Left kidney (tissue), 1 donor: ENCODE measurements at regions not wholly inside any gene's neighbourhood (a gene's known extent, or its start where the extent isn't known, plus 50 kb on each side); places are given as distances from the start of the nearest gene placed in this dataset.

Experiments used
- DNase-seq: peaks from one replicate; pipeline ENCODE4 v3.0.0-alpha.2; 2013

DNA sequence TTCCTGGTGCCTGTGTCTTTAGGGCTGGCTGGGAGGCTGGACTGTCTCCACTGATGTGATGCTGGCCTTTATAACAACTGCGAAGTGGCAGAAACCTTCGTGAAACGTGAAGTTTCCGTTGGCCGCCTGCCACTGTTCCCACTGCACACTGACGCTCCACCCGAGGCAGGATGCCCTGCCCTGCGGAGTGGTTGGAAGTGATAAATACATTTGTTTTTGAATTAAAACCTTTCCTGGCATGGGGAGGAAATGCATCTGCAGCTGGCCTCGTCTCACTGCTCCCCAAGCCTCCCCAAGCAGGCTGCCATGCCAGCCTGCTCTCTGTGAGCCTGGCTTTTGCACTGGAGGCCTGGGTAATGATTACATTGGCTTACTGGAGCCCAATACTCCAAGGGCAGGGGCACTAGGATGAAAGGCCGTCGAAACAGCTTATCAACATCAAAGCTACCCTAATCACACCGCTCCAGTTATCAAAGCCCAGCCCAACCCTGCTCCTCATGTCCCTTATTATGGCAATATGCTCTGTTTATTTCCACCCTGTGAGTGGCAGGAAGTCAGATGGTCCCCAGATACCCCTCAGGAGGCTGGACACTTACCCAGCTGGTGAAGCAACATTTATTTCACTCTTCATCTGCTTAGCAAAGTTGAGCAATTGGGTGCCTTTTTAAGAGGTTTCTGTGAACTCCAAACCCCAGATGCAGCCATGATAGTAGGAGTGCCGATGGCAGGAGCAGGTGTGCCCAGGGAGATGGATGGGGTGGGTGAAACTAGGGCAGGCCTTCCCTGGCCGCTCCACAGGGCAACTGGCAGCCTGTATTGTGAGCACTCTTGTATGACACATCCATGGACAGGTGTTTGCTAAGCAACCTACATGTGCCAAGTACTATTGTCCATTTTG lies 97.4 kb upstream of the ITGA6 start:
- no peak for DNase-seq

DNA sequence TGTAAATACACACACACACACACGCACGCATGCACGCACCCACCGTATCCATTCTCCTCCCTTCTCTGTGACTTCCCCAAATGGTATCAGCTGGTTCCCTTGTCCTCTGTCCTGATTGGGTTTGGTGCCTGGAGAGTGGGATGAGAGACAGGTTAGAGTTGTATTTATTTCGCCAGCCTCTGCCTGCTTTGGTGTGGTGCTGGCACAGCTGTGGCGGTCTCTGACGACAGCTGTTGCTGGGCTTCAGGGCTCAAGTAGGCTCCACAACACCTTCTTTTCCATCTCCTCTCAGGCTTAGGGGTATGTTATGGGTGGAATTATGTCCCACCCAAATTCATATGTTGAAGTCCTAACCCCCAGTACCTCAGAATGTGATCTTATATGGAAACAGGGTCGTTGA lies 94.9 kb upstream of the ITGA6 start:
- DNase-seq, result no peak

DNA sequence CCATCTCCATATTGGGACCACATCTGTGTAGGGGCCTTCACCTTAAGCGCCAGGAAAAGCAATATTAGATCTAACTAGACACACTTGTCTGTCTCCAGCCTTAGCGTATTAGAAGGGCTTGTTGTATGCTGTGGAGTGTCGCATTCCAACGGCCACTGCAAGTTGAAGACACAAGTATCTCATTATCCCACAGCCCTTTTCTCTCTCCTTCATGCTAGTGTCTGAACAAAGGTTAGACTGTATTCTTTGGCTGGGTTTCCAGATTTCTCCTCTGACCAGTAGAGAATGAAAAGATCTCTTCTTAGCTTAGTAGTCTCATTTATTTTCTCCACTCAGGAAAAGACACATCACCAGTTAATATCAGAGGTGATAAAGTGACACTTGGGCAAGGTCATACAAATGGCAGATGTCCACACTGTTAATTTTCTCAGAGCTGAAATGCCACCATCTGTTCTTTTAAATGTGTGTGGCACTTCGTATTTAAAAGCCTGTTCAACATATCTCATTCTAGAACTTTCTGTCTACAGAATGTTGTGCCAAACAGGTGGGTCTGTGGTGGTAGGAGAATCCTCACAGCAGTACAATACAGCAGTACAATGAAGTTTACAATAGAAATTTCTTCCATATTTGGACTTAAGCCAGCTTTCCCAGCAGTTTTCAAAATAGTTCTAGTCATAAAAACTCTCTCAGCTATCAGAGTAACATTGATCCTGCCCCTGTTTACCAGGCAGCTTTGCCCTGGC lies 94.0 kb upstream of the ITGA6 start:
- no peak for DNase-seq

DNA sequence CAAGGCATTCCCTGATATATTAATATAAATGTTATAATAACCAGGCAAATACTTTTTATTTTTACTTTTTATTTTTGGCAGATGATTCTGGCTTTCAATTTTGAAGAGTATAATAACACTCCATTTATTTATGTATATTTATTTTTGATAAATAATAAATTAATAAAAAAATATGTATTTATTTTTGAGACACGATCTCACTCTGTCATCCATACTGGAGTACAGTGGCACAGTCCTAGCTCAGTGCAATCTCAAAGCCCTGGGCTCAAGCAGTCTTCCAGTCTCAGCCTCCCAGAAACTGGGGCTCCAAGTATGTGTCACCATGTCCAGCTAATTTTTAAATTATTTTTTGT lies 93.4 kb upstream of the ITGA6 start:
- no peak for DNase-seq

DNA sequence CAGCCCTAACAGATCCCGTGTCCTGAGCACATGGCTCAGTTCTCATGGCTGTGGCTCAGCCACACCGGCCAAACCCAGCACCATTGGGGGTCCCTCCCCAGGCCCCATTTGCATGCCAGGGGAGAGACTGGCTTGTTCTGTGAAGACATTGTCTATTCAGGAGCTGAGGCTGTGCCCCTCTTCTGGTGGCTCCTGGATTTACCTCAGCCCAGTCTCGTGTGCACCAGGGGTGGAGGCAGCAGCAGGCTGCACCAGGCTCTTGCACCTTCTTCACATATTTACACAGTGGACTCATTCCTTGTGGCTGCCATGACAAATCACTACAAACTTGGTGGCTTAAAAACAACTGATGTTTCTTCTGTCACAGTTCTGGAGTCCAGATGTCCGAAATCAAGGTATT lies 92.4 kb upstream of the ITGA6 start:
- DNase-seq, result no peak

DNA sequence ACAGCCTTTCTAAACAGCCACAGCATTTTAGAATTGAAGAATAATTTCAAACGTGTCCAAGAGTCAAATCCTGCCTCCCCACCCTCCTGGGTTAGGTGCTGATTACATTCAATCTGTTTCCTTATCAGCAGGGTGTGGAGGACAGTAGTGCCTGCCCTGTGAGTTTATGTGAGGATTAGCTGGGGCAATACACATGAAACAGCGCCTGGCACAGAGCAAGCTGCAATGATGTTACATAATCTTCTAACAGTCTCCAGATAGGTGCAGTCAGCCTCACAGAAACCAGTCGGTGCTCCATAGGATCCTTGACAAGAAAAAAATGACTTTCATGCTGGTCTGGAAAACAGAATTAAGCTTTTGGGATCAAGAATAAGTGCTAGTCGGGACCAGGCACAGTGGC lies 91.7 kb upstream of the ITGA6 start:
- no peak for DNase-seq

DNA sequence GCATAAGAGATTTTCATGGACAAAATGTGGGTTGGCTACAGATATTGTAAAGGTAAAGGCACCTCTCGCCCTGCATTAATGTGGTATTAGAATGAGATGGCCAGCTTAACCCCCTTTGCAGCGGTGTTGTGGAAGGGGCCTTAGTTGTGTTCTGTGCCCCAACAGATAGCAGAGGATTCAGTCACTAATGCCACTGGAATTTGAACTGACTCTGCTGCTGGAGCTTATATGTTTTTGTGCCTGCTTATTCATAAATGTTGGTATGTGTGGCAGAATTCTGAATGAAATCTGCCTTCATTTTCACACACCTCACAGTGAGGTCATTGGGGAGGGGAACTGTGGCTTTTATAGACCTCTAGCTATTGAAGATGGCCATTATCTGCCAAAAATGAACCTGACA lies 90.7 kb upstream of the ITGA6 start:
- no peak for DNase-seq

DNA sequence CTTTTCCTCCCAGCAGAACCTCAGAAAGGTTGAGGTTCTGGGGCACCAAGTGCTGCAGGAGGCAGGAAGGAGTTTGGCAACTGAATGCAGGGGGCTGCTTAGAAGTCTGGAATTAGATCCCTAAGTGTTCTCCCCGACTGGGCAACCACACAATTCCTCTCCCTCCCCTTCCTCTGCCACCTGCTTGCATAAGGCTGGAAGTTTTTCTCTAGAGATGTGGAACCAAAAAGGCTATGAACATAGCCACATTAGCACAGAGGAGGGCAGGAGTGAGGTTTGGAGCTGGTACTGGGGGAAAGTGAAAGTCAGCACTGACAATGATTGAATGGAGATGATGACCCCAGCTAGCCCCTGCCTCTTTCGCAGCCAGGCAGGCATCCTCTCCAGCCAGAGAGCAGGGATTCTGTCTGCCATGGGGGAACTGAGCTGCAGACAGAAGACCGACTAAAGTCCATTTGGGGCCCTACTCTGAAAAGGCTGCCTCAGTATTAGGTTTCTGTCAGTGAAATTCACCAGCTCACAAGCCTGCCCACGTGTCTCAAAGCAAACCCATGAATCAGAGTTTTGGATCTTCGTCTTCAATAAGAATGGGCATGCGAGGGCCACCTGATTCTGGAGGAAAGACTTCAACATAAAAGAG lies 87.9 kb upstream of the ITGA6 start:
- peak; percentile 40 for DNase-seq

DNA sequence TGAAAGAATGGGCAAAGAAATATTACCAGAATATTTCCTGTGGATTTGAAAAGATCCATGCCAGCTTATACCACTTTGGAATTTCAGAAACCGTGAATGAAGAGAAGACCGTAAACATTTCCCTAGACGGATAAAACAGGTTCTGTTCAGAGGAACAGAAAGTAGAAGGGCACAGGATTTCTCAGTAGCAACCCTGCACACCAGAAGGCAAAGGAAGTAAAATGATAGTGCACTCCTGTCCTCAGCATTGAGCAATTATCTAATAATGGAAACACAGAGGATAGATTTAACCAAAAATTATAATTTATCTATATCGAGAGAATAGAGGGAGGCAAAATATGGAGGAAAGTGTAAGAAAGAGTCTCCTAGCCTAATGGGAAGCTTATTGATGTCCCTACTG lies 87.0 kb upstream of the ITGA6 start:
- DNase-seq, result no peak

DNA sequence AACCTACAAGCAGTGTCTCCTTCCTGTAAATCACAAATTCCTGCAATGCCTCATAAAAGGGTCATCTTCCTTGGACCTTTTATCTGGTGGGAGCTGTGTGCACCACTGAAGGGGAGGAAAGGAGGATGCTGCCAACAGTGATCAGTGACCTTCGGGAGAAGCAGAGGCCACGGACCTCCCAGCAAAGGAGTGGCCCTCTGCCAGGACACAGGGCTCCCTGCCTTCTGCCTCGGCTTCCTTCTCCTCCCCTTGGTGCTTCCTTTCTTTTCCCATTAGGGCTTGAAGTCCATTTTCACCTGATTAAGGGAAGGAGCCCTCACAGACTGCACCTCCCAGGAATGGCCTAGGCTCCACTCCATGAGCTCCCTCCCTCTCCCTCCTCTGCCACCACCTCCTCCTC lies 85.3 kb upstream of the ITGA6 start:
- DNase-seq, result no peak

DNA sequence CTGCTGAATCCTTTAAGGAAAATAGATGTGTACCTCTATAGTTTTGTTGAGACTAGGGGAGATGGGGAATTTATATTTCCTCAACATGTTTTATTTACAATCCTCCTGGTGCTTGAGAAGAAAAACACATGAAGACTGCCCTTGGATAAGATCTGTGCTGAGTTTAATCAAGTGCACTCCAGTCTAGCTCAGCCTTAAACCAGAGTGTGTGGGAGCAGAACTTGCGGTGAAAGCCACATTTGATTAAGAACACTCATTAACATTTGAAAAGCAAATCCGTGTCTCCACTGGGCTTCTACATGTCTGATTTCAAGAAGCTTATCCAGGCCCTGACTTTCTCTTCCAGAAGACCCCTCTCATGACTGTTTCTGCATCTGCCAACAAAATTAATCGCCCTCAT lies 84.8 kb upstream of the ITGA6 start:
- DNase-seq, result no peak

DNA sequence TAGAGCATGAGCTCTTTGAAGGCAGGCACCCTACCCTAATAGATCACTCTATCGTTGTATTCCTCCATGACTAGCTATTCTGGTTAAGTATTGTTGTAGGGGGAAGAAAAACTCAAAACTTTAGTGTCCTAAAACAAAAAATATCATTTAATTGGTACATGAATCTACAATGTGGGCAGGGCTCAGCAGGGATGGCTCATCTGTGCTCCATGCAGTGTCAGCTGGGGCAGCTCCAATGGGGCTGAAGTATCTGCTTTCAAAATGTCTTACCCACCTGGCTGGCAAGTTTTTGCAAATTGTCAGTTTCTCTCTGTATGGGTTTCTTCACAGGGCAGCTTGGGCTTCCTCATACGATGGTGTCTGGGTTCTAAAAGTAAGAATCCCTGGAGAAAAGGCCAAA lies 83.2 kb upstream of the ITGA6 start:
- DNase-seq, result no peak

DNA sequence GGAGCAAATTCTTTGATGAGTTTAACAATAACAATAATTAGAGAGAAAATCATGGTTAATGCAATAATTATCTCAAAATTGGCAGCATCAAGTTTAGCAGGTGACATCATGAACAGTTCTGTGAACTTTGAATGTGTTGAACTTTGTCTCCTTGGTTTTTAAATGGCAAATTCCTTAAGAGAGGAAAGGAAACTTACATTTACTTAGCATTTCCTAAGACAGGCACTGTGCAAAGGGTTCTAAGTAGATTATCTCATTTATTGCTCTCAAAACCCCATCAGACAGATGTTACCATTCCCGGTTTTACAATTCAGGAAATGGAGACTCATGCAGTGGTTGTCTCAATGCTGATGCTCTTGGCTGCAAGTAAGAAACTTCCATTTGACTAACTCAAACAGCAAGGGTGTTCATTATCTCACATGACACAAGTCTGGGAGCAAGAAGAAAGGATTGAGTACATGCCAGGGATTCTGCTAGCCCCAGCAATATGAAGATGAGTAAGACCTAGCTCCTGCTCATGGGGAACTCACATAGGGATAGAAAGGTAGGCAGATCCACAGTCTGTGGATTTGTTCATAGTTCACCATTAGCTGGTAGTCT lies 81.3 kb upstream of the ITGA6 start:
- DNase-seq, result no peak

DNA sequence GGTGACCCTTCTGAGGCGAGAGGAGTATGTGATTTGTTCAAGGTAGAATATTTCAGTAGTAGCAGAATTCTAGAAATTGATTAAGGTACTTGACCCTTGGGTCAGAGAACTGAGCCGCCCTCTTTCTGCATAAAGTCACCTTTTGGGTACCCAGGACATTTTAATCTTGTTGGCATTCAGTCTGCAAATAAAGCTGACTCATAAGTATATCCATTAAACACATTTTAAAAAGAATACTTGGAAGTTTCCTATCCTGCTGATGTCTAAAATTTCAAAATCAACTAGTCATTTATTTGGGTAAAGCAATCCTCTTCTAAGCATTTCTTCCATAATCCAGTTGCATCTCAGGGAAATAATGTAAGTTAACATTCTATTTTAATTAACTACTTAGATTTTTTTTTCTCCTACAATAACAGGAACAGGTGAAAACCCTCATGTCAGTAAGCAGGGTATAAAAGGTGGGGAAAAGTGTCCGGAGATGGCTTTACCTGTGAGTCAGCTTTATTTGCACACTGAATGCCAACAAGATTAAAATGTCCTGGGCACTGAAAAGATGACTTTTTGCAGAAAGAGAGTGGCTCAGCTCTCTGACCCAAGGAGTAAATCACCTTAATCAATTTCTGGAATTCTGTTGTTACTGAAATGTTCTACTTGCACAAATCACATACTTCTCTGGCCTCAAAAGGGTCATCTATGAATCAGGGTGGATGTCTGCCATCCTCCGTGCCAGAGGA lies 78.7 kb upstream of the ITGA6 start:
- DNase-seq, result no peak

DNA sequence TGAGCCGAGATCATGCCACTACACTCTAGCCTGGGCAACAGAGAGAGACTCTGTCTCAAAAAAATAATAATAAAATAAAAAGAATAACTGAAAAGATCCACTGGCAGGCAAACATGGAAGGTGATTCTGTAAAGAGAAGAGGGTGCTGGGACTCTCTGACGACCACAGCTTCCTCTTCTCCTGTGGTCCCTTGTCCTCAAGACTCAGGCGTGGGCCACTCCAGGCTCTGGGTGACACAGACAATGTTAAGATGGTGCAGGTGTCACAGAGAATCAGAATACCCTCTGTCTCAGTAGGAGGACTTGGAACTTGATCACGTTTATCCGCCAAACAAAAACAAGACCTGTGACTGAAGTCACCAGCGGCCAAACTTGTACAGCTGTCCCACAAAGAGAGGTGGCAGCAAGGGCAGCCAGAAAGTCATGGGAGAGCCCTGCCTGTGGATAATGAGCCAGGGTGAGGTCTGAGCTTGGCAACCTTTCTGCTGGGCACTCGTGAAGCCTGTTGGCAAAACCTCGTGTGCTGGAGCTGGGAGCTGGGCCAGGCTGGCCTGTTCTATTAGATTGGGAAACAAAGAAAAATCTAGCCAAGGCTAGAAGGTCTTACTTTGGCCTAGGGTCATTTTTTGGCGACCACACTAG lies 76.4 kb upstream of the ITGA6 start:
- DNase-seq, result no peak

DNA sequence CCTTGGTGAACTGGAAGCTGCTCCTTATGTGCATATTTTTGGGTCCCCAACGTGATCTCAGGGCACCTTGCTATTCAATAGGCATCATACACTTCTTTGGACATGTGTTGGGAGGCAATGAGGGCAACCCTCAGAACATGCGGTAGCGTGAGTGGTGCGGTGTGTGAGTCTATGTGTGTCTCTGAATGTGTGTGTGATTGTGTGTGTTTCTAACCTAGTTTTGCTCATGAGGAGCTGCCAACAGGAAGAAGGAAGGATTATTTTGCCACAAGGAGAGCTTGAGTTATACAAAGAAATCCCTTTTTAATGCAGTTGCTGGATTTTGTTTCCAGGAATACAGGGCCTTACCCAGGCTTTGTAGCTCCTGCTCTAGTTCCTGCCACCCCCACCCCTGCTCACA lies 75.8 kb upstream of the ITGA6 start:
- DNase-seq, result no peak

DNA sequence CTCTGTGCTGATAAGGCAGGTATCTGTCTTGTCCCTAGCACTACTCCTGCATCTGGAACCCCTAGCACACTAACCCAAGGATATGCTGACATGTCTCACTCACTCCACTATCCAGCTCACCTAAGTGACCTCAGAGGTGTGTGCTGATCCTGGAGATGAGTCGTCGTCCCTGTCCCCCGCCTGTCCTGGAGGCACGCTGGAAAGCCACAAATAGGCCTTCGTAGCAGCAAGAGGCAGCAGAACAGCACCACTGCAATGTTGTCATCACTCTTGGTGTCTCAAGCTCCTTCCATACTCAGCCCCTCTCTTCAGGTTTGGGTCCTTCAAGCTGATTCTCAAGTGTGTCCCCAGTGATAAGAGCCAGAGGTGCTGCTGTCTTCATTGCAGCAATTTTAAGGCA lies 73.0 kb upstream of the ITGA6 start:
- no peak for DNase-seq

DNA sequence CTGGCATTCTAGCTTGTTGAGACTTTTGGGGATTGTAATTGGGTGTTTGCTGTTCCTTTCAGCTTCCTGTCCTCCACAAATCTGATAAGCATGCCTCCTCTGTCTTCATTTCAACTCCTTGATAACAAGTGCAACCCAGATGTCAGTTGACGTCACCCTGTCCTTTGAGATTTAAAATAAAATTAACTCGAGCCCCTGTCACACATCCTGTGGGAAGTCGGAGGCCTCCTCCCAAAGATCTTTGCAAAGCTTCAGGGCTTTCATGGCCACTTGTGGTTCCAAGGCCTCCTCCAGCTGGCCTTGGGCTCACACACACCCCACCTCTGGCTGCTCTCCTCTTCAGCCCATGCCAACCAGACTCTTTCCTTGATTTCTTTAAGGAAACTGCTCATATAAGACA lies 69.9 kb upstream of the ITGA6 start:
- DNase-seq, result no peak

DNA sequence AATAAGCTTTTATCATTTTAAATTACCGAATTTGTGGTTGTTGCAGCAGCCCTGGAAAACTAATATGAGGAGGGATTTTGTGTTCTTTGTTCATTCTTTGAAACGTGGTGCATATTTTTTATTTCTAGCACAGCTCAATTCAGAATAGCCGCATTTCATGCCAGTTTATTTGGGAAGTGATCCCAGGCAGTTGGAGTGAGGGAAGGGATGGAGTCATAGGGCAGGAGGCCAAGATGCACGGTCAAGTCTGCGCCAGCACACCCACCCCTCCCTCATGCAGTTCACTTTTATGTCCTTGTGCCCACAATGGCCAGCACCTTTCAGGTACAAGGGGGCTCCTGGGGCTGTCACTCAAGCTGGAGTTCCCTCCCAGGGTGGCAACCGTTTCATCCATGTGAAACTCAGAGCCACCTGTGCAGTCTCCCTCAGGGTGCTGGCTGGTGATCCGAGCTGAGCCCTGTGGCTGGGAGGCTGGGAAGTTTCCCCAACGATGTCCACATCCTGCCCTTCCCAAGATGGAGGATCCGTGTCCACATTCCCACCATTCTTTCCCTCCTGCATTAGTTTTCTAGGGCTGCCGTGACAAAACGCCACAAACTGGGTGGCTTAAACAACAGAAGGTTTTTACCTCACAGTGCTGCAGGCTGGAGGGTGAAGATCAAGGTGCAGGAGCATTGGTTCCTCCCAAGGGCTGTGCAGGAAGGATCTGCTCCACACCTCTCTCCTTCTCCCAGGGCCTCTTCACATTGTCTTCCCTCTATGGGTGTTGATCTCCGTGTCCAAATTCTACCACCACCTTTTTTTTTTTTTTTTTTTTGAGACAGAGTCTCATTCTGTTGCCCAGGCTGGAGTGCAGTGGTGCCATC lies 68.5 kb upstream of the ITGA6 start:
- no peak for DNase-seq

DNA sequence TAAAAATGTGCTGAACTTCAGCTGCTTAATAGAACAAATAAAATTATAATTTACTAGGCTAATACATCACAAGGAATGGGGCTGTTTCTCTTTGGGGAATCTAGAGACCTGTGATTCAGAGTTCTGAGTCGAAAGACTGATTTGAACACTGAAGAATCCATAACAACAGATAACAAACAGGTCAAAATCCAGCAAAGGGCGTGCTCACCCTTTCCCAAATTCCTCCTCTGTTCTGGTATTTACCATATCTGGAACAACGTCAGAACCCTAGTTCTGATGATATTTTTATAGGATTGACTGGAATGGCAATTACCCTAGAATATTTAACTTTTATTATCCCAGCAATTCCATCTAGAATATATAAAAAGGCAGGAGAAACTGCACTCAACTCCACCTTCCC lies 66.0 kb upstream of the ITGA6 start:
- DNase-seq, result no peak

DNA sequence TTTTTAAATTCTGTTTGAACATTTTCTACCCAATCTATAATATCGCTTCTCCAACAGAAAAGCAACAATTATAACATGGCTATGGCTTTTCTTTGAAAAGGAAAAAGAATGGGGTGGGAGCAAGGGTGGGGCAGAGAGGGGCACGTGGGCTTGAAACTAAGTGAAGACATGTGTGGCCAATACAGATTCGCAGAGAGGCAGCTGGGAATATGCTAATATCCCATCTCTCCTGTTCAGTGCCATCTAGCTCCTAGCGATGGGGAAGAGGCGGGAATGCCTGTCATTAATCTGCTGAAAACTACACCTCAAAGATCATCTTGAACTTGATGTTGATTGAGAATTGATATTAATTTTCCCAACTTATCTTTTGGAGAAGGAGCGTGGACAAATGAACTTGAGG lies 65.5 kb upstream of the ITGA6 start:
- no peak for DNase-seq
